ENCODE measurements at regions not wholly inside any gene's neighbourhood (a gene's known extent, or its start where the extent isn't known, plus 50 kb on each side); places are given as distances from the start of the nearest gene placed in this dataset.

DNA sequence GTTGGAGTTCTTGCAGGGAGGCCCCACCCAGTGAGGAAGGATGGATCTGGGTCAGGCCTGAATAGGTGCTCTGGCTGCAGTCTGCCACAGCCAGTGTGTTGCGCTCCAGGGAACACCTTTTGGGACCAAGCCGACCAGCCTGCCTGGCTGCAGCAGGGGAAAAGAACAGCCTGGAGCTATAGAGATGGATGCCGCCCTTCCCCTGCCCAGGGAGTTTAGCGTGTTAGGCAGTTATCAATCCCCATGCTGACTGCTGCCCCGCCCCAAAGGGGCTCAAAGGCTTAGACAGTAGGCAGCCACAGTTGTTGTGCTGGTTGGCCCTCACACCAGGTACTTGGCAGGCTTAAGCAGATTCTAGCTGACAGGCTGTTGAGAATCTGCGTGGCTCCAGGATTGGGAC is 153.4 kb upstream of the ADAMTS19 start:
- Histone ChIP-seq H3K27ac (ENCODE audit: extremely low read depth, low read depth, low read length) (no peak overlapping the region), H3K4me3 (ENCODE audit: low read depth, low read length) (no peak overlapping the region), H3K36me3 (ENCODE audit: control insufficient read depth in 2 of 2, insufficient read depth in 1 of 2, low read length in 2 of 2) (no peaks in the 10 kb centered on the region), H3K9me3 (ENCODE audit: control insufficient read depth, insufficient read depth, low read depth, low read length) (no peaks in the 10 kb centered on the region), H3K4me1 (ENCODE audit: control insufficient read depth, insufficient read depth, low read length) (no peaks in the 10 kb centered on the region)
- no peak for TF ChIP-seq MZF1 (tag by site-specific recombination; IDR thresholded peaks at IDR 0.05; ENCODE audit: borderline replicate concordance)
- no peak for TF ChIP-seq ZNF350 (tag by site-specific recombination; IDR thresholded peaks at IDR 0.05)
- no peak for TF ChIP-seq YY2 (tag by site-specific recombination; IDR thresholded peaks at IDR 0.05)
- TF ChIP-seq ZNF626 (tag by site-specific recombination; IDR thresholded peaks at IDR 0.05): no peak
- no peak for TF ChIP-seq ZNF600 (tag by site-specific recombination; IDR thresholded peaks at IDR 0.05)
- no peak for TF ChIP-seq ZBTB7A (tag by site-specific recombination; IDR thresholded peaks at IDR 0.05; ENCODE audit: low read depth)
- ChIA-PET CTCF (no interaction called here), POLR2A (no interaction called here)

DNA sequence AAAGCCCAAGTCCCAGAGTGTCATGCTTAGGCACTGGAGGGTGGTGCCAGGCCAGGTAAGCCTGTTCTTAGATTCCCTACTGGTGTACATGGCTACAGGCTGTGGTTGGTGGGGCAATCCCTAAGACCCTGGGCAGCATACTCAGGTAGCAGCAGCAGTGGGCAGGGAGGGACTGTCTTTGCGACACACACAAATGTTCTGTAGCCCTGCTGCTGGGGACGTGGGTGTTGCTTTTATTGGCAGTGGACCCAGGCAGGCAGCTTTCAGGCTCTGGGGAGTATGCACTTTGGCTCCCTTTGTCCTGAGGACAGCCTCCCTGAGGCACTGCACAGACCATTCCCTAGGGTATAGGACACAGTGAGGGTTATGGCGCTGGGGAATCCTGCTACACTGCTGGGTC is 137.1 kb upstream of the ADAMTS19 start:
- CTCF ChIA-PET: no interaction called here
- H3K36me3 ChIP-seq (ENCODE audit: control insufficient read depth in 2 of 2, insufficient read depth in 1 of 2, low read length in 2 of 2): no peaks in the 10 kb centered on the region
- POLR2A ChIA-PET: no interaction called here

DNA sequence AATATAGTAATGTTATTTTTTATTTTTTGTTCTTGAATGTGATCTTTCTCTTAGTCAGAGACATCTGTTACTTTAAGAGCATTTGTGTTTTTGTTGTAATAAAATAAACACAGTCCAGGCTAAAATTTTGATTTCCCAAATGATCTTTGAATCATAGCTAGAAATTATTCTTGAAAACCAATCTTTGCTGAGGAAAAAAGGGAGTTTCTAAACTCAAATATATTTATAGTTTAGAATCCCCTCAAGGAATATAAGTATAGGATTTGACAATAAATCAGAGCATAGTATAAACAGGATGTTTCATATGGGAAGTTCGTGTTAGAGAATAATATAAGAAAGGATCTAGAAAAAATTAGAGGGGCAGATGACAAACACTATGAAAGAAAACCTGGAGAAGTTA is 118.8 kb upstream of the ADAMTS19 start:
- no peaks in the 10 kb centered on the region for H3K9me3 ChIP-seq (ENCODE audit: control insufficient read depth, insufficient read depth, low read depth, low read length)
- ChIA-PET CTCF (interaction anchor here (0.7 kb wide), 1 partner anchor 430 kb away, joined by 3 read pairs; no protein-coding TSS in a partner anchor), POLR2A (no interaction called here)
- no peaks in the 10 kb centered on the region for H3K36me3 ChIP-seq (ENCODE audit: control insufficient read depth in 2 of 2, insufficient read depth in 1 of 2, low read length in 2 of 2)
- H3K27ac ChIP-seq (ENCODE audit: extremely low read depth, low read depth, low read length): no peak overlapping the region
- H3K4me3 ChIP-seq (ENCODE audit: low read depth, low read length): no peak overlapping the region
- no peaks in the 10 kb centered on the region for H3K4me1 ChIP-seq (ENCODE audit: control insufficient read depth, insufficient read depth, low read length)
- TF ChIP-seq HOXD13 (CRISPR knock-in tag; IDR thresholded peaks at IDR 0.05; ENCODE audit: borderline replicate concordance) (no peak), ZSCAN16 (tag by site-specific recombination; IDR thresholded peaks at IDR 0.05) (no peak), ZNF549 (tag by site-specific recombination; IDR thresholded peaks at IDR 0.05) (no peak), ZNF23 (tag by site-specific recombination; IDR thresholded peaks at IDR 0.05; ENCODE audit: borderline replicate concordance) (no peak), ZNF169 (tag by site-specific recombination; IDR thresholded peaks at IDR 0.05) (no peak), GLI2 (tag by site-specific recombination; IDR thresholded peaks at IDR 0.05; ENCODE audit: borderline replicate concordance, low read depth) (no peak), ZBTB1 (tag by site-specific recombination; IDR thresholded peaks at IDR 0.05) (no peak), GLIS2 (tag by site-specific recombination; IDR thresholded peaks at IDR 0.05) (no peak), ZNF10 (tag by site-specific recombination; IDR thresholded peaks at IDR 0.05) (no peak), ZNF266 (tag by site-specific recombination; IDR thresholded peaks at IDR 0.05; ENCODE audit: low read depth) (no peak), PRDM1 (tag by site-specific recombination; IDR thresholded peaks at IDR 0.05) (no peak), ZNF830 (tag by site-specific recombination; IDR thresholded peaks at IDR 0.05; ENCODE audit: low read depth) (no peak)
- TF ChIP-seq, protein P1, sequence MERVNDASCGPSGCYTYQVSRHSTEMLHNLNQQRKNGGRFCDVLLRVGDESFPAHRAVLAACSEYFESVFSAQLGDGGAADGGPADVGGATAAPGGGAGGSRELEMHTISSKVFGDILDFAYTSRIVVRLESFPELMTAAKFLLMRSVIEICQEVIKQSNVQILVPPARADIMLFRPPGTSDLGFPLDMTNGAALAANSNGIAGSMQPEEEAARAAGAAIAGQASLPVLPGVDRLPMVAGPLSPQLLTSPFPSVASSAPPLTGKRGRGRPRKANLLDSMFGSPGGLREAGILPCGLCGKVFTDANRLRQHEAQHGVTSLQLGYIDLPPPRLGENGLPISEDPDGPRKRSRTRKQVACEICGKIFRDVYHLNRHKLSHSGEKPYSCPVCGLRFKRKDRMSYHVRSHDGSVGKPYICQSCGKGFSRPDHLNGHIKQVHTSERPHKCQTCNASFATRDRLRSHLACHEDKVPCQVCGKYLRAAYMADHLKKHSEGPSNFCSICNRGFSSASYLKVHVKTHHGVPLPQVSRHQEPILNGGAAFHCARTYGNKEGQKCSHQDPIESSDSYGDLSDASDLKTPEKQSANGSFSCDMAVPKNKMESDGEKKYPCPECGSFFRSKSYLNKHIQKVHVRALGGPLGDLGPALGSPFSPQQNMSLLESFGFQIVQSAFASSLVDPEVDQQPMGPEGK (tag by site-specific recombination; IDR thresholded peaks at IDR 0.05): no peak
- TF ChIP-seq, protein P2, sequence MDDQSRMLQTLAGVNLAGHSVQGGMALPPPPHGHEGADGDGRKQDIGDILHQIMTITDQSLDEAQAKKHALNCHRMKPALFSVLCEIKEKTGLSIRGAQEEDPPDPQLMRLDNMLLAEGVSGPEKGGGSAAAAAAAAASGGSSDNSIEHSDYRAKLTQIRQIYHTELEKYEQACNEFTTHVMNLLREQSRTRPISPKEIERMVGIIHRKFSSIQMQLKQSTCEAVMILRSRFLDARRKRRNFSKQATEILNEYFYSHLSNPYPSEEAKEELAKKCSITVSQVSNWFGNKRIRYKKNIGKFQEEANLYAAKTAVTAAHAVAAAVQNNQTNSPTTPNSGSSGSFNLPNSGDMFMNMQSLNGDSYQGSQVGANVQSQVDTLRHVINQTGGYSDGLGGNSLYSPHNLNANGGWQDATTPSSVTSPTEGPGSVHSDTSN (CRISPR knock-in tag; IDR thresholded peaks at IDR 0.05): no peak
- TF ChIP-seq, protein P3, sequence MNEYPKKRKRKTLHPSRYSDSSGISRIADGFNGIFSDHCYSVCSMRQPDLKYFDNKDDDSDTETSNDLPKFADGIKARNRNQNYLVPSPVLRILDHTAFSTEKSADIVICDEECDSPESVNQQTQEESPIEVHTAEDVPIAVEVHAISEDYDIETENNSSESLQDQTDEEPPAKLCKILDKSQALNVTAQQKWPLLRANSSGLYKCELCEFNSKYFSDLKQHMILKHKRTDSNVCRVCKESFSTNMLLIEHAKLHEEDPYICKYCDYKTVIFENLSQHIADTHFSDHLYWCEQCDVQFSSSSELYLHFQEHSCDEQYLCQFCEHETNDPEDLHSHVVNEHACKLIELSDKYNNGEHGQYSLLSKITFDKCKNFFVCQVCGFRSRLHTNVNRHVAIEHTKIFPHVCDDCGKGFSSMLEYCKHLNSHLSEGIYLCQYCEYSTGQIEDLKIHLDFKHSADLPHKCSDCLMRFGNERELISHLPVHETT (tag by site-specific recombination; IDR thresholded peaks at IDR 0.05): no peak

More for the DNA sequence above, 137.1 kb upstream of the ADAMTS19 start:
- TF ChIP-seq ZNF654 (tag by site-specific recombination; IDR thresholded peaks at IDR 0.05; ENCODE audit: low read depth): no peak
- no peak for TF ChIP-seq ZNF324 (tag by site-specific recombination; IDR thresholded peaks at IDR 0.05)
- no peak for TF ChIP-seq ZNF707 (tag by site-specific recombination; IDR thresholded peaks at IDR 0.05)
- TF ChIP-seq, protein P4, sequence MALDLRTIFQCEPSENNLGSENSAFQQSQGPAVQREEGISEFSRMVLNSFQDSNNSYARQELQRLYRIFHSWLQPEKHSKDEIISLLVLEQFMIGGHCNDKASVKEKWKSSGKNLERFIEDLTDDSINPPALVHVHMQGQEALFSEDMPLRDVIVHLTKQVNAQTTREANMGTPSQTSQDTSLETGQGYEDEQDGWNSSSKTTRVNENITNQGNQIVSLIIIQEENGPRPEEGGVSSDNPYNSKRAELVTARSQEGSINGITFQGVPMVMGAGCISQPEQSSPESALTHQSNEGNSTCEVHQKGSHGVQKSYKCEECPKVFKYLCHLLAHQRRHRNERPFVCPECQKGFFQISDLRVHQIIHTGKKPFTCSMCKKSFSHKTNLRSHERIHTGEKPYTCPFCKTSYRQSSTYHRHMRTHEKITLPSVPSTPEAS (tag by site-specific recombination; IDR thresholded peaks at IDR 0.05): no peak
- TF ChIP-seq RBAK (tag by site-specific recombination; IDR thresholded peaks at IDR 0.05): no peak
- no peak for TF ChIP-seq ZNF623 (tag by site-specific recombination; IDR thresholded peaks at IDR 0.05)
- TF ChIP-seq ZBTB8A (tag by site-specific recombination; IDR thresholded peaks at IDR 0.05): no peak
- no peak for TF ChIP-seq ZNF10 (tag by site-specific recombination; IDR thresholded peaks at IDR 0.05)
- TF ChIP-seq, protein P5, sequence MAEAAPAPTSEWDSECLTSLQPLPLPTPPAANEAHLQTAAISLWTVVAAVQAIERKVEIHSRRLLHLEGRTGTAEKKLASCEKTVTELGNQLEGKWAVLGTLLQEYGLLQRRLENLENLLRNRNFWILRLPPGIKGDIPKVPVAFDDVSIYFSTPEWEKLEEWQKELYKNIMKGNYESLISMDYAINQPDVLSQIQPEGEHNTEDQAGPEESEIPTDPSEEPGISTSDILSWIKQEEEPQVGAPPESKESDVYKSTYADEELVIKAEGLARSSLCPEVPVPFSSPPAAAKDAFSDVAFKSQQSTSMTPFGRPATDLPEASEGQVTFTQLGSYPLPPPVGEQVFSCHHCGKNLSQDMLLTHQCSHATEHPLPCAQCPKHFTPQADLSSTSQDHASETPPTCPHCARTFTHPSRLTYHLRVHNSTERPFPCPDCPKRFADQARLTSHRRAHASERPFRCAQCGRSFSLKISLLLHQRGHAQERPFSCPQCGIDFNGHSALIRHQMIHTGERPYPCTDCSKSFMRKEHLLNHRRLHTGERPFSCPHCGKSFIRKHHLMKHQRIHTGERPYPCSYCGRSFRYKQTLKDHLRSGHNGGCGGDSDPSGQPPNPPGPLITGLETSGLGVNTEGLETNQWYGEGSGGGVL (tag by site-specific recombination; IDR thresholded peaks at IDR 0.05): no peak
- TF ChIP-seq ZNF341 (tag by site-specific recombination; IDR thresholded peaks at IDR 0.05; ENCODE audit: low read depth): no peak
- Histone ChIP-seq H3K9me3 (ENCODE audit: control insufficient read depth, insufficient read depth, low read depth, low read length) (no peaks in the 10 kb centered on the region), H3K27ac (ENCODE audit: extremely low read depth, low read depth, low read length) (no peak overlapping the region), H3K4me1 (ENCODE audit: control insufficient read depth, insufficient read depth, low read length) (no peaks in the 10 kb centered on the region), H3K4me3 (ENCODE audit: low read depth, low read length) (no peak overlapping the region)

All from HEK293 (cell line).